ENCODE measurements at regions not wholly inside any gene's neighbourhood (a gene's known extent, or its start where the extent isn't known, plus 50 kb on each side); places are given as distances from the start of the nearest gene placed in this dataset.

- no peak for TF ChIP-seq CTCF (conservative IDR thresholded peaks at IDR 0.05)
- no peak for TF ChIP-seq ZFX (IDR thresholded peaks at IDR 0.05)
Measured at GRCh38 chr20:7490288-7490687, 450.0 kb downstream of the HAO1 start.
